MG63 (cell line): ENCODE measurements at regions not wholly inside any gene's neighbourhood (a gene's known extent, or its start where the extent isn't known, plus 50 kb on each side); places are given as distances from the start of the nearest gene placed in this dataset.
A peak's percentile ranks its signal among the peaks of the same experiment; 100 is the strongest.

Experiments used
- DNase-seq: peaks from one replicate; pipeline ENCODE4 v3.0.0-alpha.2; 2020
- H3K27me3 ChIP-seq: fragments of 250-450 bp; sonication (Bioruptor Pico); 2 replicates; pipeline ENCODE4 v1.5.1; 2020; ENCODE audit warnings: mild to moderate bottlenecking, moderate library complexity
- H3K36me3 ChIP-seq: fragments of 250-450 bp; sonication (Bioruptor Pico); 2 replicates; pipeline ENCODE4 v1.5.1; 2020; ENCODE audit warnings: mild to moderate bottlenecking, moderate library complexity
- H3K4me3 ChIP-seq: fragments of 250-450 bp; sonication (Bioruptor Pico); 2 replicates; pipeline ENCODE4 v1.5.1; 2020; ENCODE audit warnings: mild to moderate bottlenecking, moderate library complexity
- H3K9me3 ChIP-seq: fragments of 250-450 bp; sonication (Bioruptor Pico); 2 replicates; pipeline ENCODE4 v1.5.1; 2020; ENCODE audit warnings: mild to moderate bottlenecking, moderate library complexity

DNA sequence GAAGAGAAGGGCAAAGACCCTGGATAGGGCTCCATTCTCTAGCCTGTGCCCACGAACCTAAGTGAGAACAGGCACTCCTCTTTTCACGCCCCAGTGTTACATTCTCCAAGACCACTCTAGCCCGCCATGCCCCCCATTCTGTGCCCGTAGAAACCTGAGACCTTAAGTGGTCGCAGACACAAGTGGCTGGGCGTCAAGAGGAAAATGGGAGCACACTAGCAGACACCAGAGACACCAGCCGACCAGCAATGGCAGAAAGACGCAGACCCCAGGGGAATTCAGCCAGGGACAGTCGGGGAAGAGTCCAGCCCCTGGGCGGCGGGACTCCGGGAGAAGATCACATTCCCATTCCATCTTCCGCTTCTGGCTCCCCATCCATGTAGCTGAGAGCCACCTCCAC, 2027.9 kb downstream of the PCDH7 start:
- no peak for DNase-seq
- Histone ChIP-seq H3K9me3 (no peaks in the 10 kb centered on the region), H3K36me3 (no peaks in the 10 kb centered on the region), H3K4me3 (no peak overlapping the region), H3K27me3 (no peaks in the 10 kb centered on the region)

DNA sequence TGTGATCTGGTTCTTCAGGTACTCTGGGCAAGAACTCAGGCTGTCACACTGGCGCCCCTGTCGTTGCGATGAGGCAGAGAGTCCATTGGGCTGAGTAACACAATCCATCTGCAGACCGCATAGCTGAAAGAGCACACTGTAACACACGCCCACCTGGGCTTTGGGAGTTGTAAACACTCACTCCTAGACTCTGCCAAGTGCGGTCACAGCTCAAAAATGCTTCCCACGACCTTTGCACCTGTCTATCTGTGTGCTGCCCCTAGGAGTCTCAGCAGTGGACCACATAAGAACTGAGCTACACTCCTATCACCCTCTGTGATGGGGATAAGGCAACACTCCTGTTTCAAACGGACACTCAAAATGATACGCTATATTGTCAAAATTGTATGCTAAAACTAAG, 2028.3 kb downstream of the PCDH7 start:
- Histone ChIP-seq H3K36me3 (no peaks in the 10 kb centered on the region), H3K4me3 (no peak overlapping the region), H3K9me3 (no peaks in the 10 kb centered on the region), H3K27me3 (no peaks in the 10 kb centered on the region)
- no peak for DNase-seq

DNA sequence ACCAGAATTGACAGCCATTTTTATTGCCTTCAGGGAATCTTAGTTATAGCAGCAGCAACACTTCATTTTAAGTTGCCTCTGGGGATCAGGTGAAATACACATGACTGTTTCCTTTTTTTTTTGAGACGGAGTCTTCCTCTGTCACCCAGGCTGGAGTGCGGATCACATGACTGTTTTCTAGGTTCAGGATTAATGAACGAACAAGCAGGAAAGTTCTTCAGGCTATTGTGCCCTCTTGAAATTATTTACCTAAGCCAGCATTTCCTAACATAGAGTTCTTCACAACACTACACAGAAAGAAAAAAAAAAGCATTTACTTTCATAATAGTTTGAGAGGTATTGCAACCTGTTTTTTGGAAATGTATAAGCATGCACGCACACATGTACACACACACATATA, 2032.8 kb downstream of the PCDH7 start:
- H3K4me3 ChIP-seq = no peak overlapping the region
- H3K9me3 ChIP-seq = no peaks in the 10 kb centered on the region
- H3K27me3 ChIP-seq = no peaks in the 10 kb centered on the region
- no peak for DNase-seq
- H3K36me3 ChIP-seq = no peaks in the 10 kb centered on the region

DNA sequence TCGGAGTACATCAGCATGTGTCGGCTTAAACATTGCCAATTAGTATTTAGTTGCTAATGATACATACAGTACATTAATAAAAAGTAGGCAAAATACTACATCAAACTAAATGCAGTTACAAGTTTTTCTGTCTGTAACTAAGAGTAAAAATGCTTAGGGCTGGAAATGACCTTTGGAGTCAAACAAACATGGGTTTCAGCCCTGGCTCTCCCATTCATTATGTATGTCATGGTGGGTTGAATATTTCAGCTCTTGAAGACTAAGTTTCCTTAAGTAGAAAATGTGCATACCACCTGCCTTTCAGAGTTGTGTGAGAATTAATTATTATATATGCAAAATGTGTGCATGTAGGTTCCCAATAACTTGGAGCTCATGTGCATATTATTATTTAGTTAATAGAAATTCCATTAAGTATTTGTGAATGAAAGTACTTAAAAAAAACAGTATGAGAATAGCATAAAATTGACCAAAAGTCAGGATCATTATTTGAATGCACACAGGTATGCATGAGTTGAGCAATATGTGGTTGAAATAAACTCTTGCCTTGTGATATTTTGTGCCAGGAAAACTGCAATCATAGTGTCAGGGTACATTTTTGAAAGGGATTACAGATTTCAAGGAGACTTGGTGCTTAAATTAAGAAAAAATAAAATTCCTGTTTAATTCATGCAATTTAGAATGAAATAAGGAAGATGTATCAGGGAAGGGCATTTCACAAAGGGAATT, 2048.7 kb downstream of the PCDH7 start:
- Histone ChIP-seq H3K36me3 (no peaks in the 10 kb centered on the region), H3K9me3 (no peaks in the 10 kb centered on the region), H3K27me3 (no peaks in the 10 kb centered on the region), H3K4me3 (no peak overlapping the region)
- no peak for DNase-seq

DNA sequence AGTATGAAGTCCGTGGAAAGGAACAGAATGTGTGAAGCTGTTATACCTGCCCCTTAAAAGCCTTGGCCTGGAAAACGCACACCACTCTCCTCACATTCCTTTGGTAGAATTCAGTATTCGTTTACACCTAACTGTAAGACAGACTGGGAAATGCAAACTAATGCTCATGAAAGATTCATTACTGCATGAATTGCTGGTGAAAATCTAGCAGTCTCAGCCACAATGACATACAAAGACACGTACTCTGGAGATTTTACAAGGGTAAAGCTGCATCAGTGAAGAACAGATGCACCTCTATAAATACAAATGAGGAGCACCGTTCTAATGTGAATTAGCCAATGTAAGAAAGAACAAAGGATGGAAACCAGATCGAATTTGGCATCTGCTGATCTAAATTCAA, 2051.3 kb downstream of the PCDH7 start:
- Histone ChIP-seq H3K9me3 (no peaks in the 10 kb centered on the region), H3K27me3 (no peaks in the 10 kb centered on the region), H3K36me3 (no peaks in the 10 kb centered on the region), H3K4me3 (no peak overlapping the region)
- DNase-seq = no peak

DNA sequence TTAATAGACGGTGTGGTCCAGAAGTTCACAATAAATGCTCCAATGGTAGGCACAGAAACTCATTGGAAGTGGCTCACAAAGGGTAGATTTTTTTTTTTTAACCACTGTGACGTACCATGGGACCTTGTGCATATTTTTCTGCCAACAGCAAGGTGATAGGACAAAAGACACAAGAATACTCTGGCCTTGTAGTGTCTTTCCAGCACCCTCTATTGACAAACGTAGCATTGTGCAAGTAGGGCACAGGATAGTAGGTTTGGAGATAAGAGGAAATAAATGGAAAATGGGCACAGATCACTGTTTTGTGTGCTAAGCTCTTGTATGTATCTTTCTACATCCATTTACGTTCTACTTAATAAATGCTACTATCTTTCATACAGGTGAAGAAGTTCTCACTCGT, 2054.9 kb downstream of the PCDH7 start:
- no peaks in the 10 kb centered on the region for H3K27me3 ChIP-seq
- DNase-seq = no peak
- no peaks in the 10 kb centered on the region for H3K9me3 ChIP-seq
- no peaks in the 10 kb centered on the region for H3K36me3 ChIP-seq
- no peak overlapping the region for H3K4me3 ChIP-seq

DNA sequence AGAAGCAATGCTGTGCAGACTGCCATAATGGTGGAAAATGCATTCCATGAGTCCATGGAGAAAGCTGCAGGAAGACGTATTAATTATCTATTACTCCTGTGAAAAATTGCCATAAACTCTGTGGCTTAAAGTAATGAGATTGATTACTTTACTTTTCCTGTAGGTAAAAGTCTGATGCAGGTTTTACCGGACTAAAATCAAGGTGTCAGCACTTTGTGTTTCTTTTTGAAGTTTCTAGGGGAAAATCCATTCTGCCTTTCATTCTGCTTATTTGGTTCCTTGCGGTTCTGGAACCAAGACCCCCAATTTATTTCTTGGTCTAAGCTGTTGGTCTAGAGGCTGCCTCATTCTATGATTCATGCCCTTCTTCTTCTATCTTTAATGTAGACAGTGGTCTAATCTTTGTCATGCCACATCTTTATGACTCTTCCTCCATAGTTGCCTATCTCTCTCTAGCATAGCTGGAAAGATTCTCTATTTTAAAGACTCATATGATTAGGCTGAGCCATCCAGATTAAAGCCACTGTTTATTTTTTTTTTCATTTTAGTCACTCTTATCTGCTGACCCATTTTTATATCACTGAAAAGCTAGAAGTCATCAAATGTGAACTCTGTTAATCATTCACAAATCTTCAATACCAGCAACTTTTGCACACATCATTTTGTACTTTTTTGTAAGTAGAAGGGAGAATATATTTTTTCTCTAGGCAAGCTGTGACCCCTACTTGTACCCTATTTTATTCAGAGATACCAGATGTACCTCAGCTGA, 2056.4 kb downstream of the PCDH7 start:
- Histone ChIP-seq H3K4me3 (no peak overlapping the region), H3K9me3 (no peaks in the 10 kb centered on the region), H3K36me3 (no peaks in the 10 kb centered on the region), H3K27me3 (no peaks in the 10 kb centered on the region)
- no peak for DNase-seq

DNA sequence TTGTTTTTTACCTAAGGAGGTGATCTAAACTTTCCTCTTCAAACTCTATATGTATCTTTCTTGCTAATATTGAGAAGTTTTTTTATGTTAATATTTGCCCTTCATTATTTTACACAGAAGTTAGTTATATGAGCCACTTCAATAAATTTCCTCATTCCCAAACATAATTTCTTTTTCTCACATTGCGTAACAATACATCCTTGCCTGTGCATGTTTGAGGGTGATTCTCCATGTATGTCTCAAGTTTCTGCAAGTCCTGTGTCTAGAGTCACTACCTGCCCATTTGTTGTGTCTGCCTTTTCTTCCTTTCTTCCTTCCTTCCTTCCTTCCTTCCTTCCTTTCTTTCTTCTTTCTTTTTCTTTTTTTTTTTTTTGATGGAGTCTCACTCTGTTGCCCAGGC, 2057.9 kb downstream of the PCDH7 start:
- Histone ChIP-seq H3K36me3 (no peaks in the 10 kb centered on the region), H3K9me3 (no peaks in the 10 kb centered on the region), H3K4me3 (no peak overlapping the region), H3K27me3 (no peaks in the 10 kb centered on the region)
- no peak for DNase-seq

DNA sequence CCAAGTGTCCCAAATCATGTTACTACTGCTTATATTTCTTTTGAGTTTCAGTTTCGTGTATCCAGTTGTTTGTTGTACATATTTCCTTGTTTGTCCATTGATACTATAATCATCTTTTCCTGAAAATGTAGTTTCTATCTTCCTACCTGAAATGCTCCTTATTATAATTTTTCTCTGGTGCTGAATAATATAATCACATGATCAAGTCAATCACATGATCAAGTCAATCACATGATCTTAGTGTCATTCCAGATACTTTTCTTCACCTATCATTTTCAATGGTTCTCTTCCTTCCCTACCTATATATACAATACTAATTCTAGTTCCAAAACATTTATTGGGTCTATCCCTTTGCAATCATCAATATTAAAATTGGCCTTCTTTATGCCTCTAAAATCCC, 2058.8 kb downstream of the PCDH7 start:
- Histone ChIP-seq H3K4me3 (no peak overlapping the region), H3K36me3 (no peaks in the 10 kb centered on the region), H3K27me3 (no peaks in the 10 kb centered on the region), H3K9me3 (no peaks in the 10 kb centered on the region)
- no peak for DNase-seq

DNA sequence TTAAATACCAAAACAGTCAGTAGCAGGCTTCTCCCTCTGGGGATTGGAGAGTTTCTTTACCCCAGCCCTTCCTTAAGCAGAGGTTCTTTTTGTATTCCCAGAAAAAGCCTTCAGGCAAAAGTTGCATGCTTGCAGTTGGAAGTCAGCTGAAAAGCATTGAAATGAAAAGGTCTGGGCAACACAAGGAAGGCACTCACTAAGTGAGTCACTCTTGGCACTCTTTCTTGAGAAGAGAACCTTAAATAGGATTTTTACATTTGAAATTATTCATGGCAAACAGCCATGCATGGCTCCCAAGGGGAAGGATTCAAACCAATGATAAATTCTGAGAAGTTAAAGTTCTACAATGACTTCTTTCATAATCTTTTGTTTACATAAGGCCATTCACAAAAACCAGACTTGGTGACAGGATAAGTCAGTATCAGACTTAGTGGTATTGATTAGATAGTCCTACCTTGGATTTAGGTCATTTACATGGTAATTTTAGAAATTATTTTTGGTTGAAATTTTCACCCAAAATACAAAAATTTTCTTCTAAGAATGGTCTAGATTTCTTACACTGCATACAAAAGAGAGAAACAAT, 2068.9 kb downstream of the PCDH7 start:
- no peaks in the 10 kb centered on the region for H3K27me3 ChIP-seq
- DNase-seq = peak; percentile 1
- H3K4me3 ChIP-seq = no peak overlapping the region
- no peaks in the 10 kb centered on the region for H3K36me3 ChIP-seq
- H3K9me3 ChIP-seq = no peaks in the 10 kb centered on the region

DNA sequence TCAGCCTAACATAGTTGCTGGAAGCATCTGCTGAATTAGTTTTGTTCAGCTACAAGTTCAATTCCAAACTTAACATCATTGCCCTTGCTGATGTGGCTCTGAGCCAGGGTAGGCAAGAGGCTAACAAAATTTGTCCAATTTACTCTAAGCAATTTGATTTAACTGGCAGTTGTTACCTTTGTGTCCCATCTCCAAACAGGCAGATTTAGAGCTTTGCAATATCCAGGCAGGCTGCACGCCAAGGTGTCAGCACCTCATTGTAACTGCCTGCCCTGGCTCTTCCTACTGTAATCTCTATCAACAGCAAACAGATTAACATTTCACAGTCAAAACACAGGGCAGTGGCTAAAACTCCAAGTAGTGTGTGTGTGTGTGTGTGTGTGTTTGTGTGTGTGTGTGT, 2070.6 kb downstream of the PCDH7 start:
- no peak for DNase-seq
- no peaks in the 10 kb centered on the region for H3K36me3 ChIP-seq
- no peaks in the 10 kb centered on the region for H3K27me3 ChIP-seq
- no peaks in the 10 kb centered on the region for H3K9me3 ChIP-seq
- no peak overlapping the region for H3K4me3 ChIP-seq

DNA sequence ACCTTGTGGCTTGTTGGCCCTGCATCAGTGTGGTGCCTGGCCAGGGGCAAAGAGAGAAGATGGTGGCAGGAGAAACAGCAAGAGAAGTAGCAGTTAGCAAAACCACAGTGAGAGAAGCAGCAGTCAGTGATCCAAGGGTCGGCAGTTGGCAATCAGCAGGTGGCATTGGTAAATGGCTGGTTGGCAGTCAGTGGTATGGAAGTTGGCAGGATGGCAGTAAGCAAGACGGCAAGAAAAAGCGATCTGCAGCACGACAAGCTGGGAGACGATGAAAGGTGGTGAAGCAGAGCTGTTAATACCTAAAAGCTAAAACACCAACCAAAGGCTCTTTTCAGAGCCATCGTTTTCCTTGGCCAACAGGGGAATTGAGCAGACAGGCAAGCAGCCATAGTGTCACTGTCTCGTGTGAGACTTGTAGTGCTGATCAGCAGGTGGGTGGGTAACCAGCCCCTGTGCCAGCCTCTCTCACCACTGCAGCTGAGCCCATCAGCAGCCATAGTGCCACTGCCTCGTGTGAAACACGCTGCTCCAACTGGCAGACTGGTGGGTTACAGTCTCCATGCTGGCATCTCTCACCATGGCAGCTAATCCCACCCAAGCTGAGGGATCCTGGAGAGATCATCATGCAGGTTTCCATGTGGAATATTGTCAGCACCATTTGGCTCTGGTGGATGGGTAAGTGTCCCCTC, 2078.4 kb downstream of the PCDH7 start:
- Histone ChIP-seq H3K4me3 (no peak overlapping the region), H3K36me3 (no peaks in the 10 kb centered on the region), H3K27me3 (no peaks in the 10 kb centered on the region), H3K9me3 (no peaks in the 10 kb centered on the region)
- DNase-seq = no peak

DNA sequence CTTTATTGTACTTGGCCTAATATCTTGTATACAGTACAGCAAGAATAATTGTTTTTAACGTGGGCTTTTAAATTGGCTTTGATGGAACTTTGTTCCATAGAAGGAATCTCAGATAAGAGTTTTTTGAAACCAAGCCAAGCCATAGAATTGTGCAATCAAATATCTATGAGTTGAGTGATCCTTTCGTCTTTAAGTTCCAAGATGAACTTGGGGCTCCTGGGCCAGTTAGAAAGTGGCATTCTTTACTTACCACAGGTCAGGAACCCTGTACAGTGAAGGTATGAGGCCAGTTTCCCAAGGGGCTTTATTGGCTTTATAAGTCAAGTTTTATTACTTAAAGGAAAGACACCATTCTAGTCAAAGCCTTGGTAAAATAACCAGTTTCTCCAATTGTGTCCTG, 2104.2 kb downstream of the PCDH7 start:
- Histone ChIP-seq H3K27me3 (no peaks in the 10 kb centered on the region), H3K36me3 (no peaks in the 10 kb centered on the region), H3K4me3 (no peak overlapping the region), H3K9me3 (no peaks in the 10 kb centered on the region)
- DNase-seq = no peak

DNA sequence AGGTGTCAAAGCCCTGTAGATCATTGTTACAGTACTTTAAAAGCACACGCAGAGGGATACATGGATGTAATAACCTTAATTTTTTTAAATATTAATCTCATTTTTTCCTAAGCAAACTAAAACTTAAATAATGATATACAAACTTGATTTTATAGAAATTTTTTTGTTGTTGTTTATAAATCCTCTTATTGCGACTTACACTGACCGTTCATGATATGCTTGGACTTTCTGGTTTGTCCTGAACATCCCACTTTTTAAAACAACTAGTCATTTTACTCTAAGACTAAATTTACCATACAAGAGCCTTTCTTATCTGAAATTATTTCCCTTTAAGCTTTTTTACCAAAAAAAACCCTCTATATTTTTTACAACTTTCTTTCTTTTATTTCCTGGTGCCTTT, 2106.0 kb downstream of the PCDH7 start:
- Histone ChIP-seq H3K27me3 (no peaks in the 10 kb centered on the region), H3K4me3 (no peak overlapping the region), H3K36me3 (no peaks in the 10 kb centered on the region), H3K9me3 (no peaks in the 10 kb centered on the region)
- no peak for DNase-seq

DNA sequence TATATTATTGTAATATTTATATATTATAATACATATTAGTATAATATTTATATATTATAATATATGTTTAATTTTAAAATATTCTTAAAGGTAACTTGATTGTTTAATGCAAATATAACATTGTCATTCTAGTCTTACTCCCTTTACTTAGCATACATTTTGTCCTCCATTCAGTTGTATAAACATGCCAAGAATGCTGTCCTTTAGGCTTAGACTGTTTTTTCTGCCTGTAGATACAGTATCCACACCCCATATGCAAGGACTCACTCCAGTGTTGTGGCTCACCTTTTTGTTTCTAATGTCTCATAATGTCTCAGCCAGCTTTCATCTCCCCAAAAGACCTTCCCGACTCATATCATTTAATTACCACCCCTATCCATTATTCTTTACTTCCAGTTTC, 2110.0 kb downstream of the PCDH7 start:
- Histone ChIP-seq H3K9me3 (no peaks in the 10 kb centered on the region), H3K4me3 (no peak overlapping the region), H3K36me3 (no peaks in the 10 kb centered on the region), H3K27me3 (no peaks in the 10 kb centered on the region)
- no peak for DNase-seq

DNA sequence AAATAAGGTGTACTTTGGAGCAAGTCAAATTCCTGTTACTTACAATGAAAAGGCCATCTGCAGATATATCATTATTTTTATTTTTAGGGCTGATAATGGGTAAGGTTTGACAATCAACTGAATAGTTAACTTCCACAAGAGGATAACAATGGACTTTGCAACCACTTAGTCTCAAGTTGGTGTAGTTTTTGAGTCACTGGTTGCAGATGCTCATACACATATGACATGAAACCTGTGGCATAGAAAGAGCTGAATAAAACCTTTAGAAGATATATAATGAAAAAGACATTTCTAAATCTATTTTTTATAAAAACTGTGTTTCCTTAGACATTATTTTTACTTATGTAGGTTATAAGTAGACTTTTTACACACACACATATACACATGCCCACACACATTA, 2110.9 kb downstream of the PCDH7 start:
- H3K27me3 ChIP-seq = no peaks in the 10 kb centered on the region
- no peak overlapping the region for H3K4me3 ChIP-seq
- DNase-seq = no peak
- H3K36me3 ChIP-seq = no peaks in the 10 kb centered on the region
- no peaks in the 10 kb centered on the region for H3K9me3 ChIP-seq

DNA sequence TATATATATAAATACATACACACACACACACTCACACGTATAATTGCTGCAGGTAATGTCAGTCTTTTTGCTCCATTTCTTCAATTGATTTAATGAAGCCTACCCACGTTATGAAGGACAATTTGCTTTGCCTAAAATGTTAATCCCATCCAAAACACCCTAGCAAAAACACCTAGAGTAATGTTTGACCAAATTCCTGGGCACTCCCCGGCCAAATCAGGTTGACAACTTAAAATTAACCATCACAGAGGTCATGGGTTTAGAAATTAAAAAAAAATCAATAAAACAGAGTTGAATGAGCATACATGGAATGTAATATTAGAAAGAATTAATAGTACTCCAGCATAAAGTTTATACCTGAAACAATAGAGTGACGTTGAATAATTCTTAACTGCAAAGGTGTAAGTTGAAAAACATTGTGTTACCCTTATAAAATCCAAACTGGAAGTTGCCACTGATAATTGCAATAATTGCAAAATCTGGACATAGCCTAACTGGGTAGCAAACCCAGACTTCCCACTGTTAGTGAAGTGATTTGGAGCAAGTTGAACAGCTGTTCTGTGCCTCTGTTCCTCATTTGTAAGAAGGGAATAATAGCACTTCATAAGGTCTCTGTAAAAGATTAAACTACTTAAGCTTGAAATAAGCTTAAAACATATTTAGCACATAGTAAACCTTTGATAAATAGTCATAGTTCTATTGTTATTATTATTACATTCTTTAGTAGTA, 2120.5 kb downstream of the PCDH7 start:
- no peak overlapping the region for H3K4me3 ChIP-seq
- no peaks in the 10 kb centered on the region for H3K36me3 ChIP-seq
- H3K9me3 ChIP-seq = no peaks in the 10 kb centered on the region
- H3K27me3 ChIP-seq = no peaks in the 10 kb centered on the region
- no peak for DNase-seq
